G401 (cell line): ENCODE measurements at regions not wholly inside any gene's neighbourhood (a gene's known extent, or its start where the extent isn't known, plus 50 kb on each side); places are given as distances from the start of the nearest gene placed in this dataset.
A peak's percentile ranks its signal among the peaks of the same experiment; 100 is the strongest.

ENCODE experiments used
- DNase-seq: peaks from one replicate; pipeline ENCODE4 v3.0.0-alpha.2; 2015; ENCODE audit warnings: low spot score
- in situ Hi-C: cut with HindIII; loops from 2 replicates; pipeline ENCODE4 v1.10.0; 2016; ENCODE audit warnings: low sequenced_read_pairs, mixed read lengths

- DNase-seq: no peak
- in situ Hi-C loops: no loop called here
These were observed 661.8 kb upstream of the WWC1 start for GRCh38 chr5:167629634-167630033.

GRCh38 chr5:167631191-167631590, 660.3 kb upstream of the WWC1 start:
- peak; percentile 97 for DNase-seq
- in situ Hi-C loops: no loop called here

GRCh38 chr5:167633114-167633513, 658.3 kb upstream of the WWC1 start:
- in situ Hi-C loops: no loop called here
- no peak for DNase-seq

- DNase-seq: no peak
- in situ Hi-C loops: no loop called here
These were observed 657.5 kb upstream of the WWC1 start for GRCh38 chr5:167633931-167634341.

GRCh38 chr5:167634432-167634831, 657.0 kb upstream of the WWC1 start:
- in situ Hi-C loops: no loop called here
- no peak for DNase-seq

GRCh38 chr5:167638816-167639215, 652.6 kb upstream of the WWC1 start:
- in situ Hi-C loops: no loop called here
- no peak for DNase-seq

- in situ Hi-C loops: no loop called here
- DNase-seq: no peak
These were observed 652.2 kb upstream of the WWC1 start for GRCh38 chr5:167639273-167639672.

GRCh38 chr5:167639766-167640165, 651.7 kb upstream of the WWC1 start:
- DNase-seq: no peak
- in situ Hi-C loops: no loop called here

GRCh38 chr5:167642181-167642580, 649.3 kb upstream of the WWC1 start:
- no peak for DNase-seq
- in situ Hi-C loops: no loop called here

- DNase-seq: no peak
- in situ Hi-C loops: no loop called here
These were observed 648.5 kb upstream of the WWC1 start for GRCh38 chr5:167642779-167643517.

- DNase-seq: no peak
These were observed 647.7 kb upstream of the WWC1 start for GRCh38 chr5:167643631-167644280.

GRCh38 chr5:167644619-167645018, 646.8 kb upstream of the WWC1 start:
- in situ Hi-C loops: no loop called here

More at GRCh38 chr5:167643631-167644280, 647.7 kb upstream of the WWC1 start:
- in situ Hi-C loops: no loop called here

GRCh38 chr5:167649471-167649870, 642.0 kb upstream of the WWC1 start:
- in situ Hi-C loops: no loop called here
- no peak for DNase-seq

More at GRCh38 chr5:167644619-167645018, 646.8 kb upstream of the WWC1 start:
- no peak for DNase-seq

- in situ Hi-C loops: no loop called here
- DNase-seq: no peak
These were observed 638.8 kb upstream of the WWC1 start for GRCh38 chr5:167652690-167653089.

GRCh38 chr5:167653645-167654106, 637.8 kb upstream of the WWC1 start:
- in situ Hi-C loops: no loop called here
- DNase-seq: no peak

GRCh38 chr5:167657016-167657415, 634.4 kb upstream of the WWC1 start:
- in situ Hi-C loops: no loop called here

GRCh38 chr5:167658889-167659288, 632.6 kb upstream of the WWC1 start:
- no peak for DNase-seq
- in situ Hi-C loops: no loop called here

More at GRCh38 chr5:167657016-167657415, 634.4 kb upstream of the WWC1 start:
- no peak for DNase-seq

- in situ Hi-C loops: no loop called here
- no peak for DNase-seq
These were observed 629.8 kb upstream of the WWC1 start for GRCh38 chr5:167661605-167662004.

- in situ Hi-C loops: no loop called here
- DNase-seq: no peak
These were observed 627.1 kb upstream of the WWC1 start for GRCh38 chr5:167664222-167664804.

GRCh38 chr5:167665841-167666375, 625.5 kb upstream of the WWC1 start:
- in situ Hi-C loops: no loop called here
- DNase-seq: no peak
